ENCODE measurements at regions not wholly inside any gene's neighbourhood (a gene's known extent, or its start where the extent isn't known, plus 50 kb on each side); places are given as distances from the start of the nearest gene placed in this dataset.

- no peak for DNase-seq
- intact Hi-C loops (cut with DNase I, micrococcal nuclease): no loop called here
- H3K36me3 ChIP-seq (ENCODE audit: low read depth): no peaks in the 10 kb centered on the region
- no peaks in the 10 kb centered on the region for H3K4me1 ChIP-seq (ENCODE audit: low read depth)
- no peak for TF ChIP-seq CTCF (IDR thresholded peaks at IDR 0.05)
- no peaks in the 10 kb centered on the region for H3K9me3 ChIP-seq
- ATAC-seq: no peak
- no peak overlapping the region for H3K4me3 ChIP-seq
These were observed 128.6 kb upstream of the CHST9 start for GRCh38 chr18:27313678-27314077.

GRCh38 chr18:27312853-27313252 lies 127.7 kb upstream of the CHST9 start:
- H3K36me3 ChIP-seq (ENCODE audit: low read depth): no peaks in the 10 kb centered on the region
- no peak for TF ChIP-seq CTCF (IDR thresholded peaks at IDR 0.05)
- ATAC-seq (no peak), DNase-seq (no peak)
- no peak overlapping the region for H3K4me3 ChIP-seq
- intact Hi-C loops (cut with DNase I, micrococcal nuclease): no loop called here
- H3K9me3 ChIP-seq: no peaks in the 10 kb centered on the region
- H3K4me1 ChIP-seq (ENCODE audit: low read depth): no peaks in the 10 kb centered on the region

DNA sequence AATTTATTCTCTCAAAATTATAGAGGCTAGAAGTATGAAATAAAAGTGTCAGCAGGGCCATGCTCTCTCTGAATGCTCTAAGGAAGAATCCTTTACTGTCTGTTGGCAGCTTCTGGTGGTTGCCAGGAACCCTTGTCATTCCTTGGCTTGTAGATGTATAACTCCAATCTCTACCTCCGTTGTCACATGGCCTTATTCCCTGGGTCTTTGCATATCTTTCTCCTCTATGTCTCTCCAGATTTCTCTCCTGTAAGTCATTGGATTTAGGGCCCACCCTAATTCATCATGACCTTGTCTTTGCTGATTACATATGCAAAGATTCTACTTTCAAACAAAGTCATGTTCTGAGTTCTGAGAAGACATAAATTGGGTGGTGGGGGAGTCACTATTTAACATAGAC lies 127.0 kb upstream of the CHST9 start:
- no peaks in the 10 kb centered on the region for H3K9me3 ChIP-seq
- ATAC-seq: no peak
- no peak for TF ChIP-seq CTCF (IDR thresholded peaks at IDR 0.05)

GRCh38 chr18:27311114-27311513 lies 126.0 kb upstream of the CHST9 start:
- no peaks in the 10 kb centered on the region for H3K36me3 ChIP-seq (ENCODE audit: low read depth)
- no peak for TF ChIP-seq CTCF (IDR thresholded peaks at IDR 0.05)
- DNase-seq (no peak), ATAC-seq (no peak)
- H3K9me3 ChIP-seq: no peaks in the 10 kb centered on the region
- intact Hi-C loops (cut with DNase I, micrococcal nuclease): no loop called here
- no peaks in the 10 kb centered on the region for H3K4me1 ChIP-seq (ENCODE audit: low read depth)
- no peak overlapping the region for H3K4me3 ChIP-seq

More for the DNA sequence above, 127.0 kb upstream of the CHST9 start:
- DNase-seq: no peak
- Histone ChIP-seq H3K4me3 (no peak overlapping the region), H3K36me3 (ENCODE audit: low read depth) (no peaks in the 10 kb centered on the region), H3K4me1 (ENCODE audit: low read depth) (no peaks in the 10 kb centered on the region)
- intact Hi-C loops (cut with DNase I, micrococcal nuclease): no loop called here

- no peak for TF ChIP-seq CTCF (IDR thresholded peaks at IDR 0.05)
- intact Hi-C loops (cut with DNase I, micrococcal nuclease): no loop called here
- ATAC-seq: no peak
- H3K4me3 ChIP-seq: no peak overlapping the region
- no peak for DNase-seq
- H3K9me3 ChIP-seq: no peaks in the 10 kb centered on the region
- no peaks in the 10 kb centered on the region for H3K36me3 ChIP-seq (ENCODE audit: low read depth)
- H3K4me1 ChIP-seq (ENCODE audit: low read depth): no peaks in the 10 kb centered on the region
These were observed 116.7 kb upstream of the CHST9 start for GRCh38 chr18:27301615-27302378.
